Loucy (cell line): ENCODE measurements at regions not wholly inside any gene's neighbourhood (a gene's known extent, or its start where the extent isn't known, plus 50 kb on each side); places are given as distances from the start of the nearest gene placed in this dataset.

ENCODE experiments used
- H2AFZ ChIP-seq: fragments of 200-600 bp; sonication (generic); 2 replicates; pipeline ENCODE4 v1.6.0; 2016; ENCODE audit warnings: antibody characterized with exemption, mild to moderate bottlenecking, low read length, moderate library complexity
- H3F3A ChIP-seq: fragments of 200-600 bp; 2 replicates; pipeline ENCODE4 v1.6.0; 2016; ENCODE audit warnings: antibody characterized with exemption, low read depth, mild to moderate bottlenecking
- H3K27me3 ChIP-seq: fragments of 200-600 bp; sonication (generic); 2 replicates; pipeline ENCODE4 v1.6.1; 2014; ENCODE audit warnings: low read length, mild to moderate bottlenecking; ENCODE audit not compliant: insufficient read depth, poor library complexity, severe bottlenecking
- H3K36me3 ChIP-seq: fragments of 200-600 bp; sonication (generic); 2 replicates; pipeline ENCODE4 v1.6.1; 2016; ENCODE audit warnings: low read length; ENCODE audit not compliant: insufficient read depth
- H3K4me1 ChIP-seq: fragments of 200-600 bp; sonication (generic); 2 replicates; pipeline ENCODE4 v1.5.1; 2014; ENCODE audit warnings: low read length, mild to moderate bottlenecking; ENCODE audit not compliant: insufficient read depth, poor library complexity, severe bottlenecking
- H3K4me2 ChIP-seq: fragments of 200-600 bp; sonication (generic); 2 replicates; pipeline ENCODE4 v1.6.0; 2014; ENCODE audit warnings: antibody characterized with exemption, low read length, low read depth, mild to moderate bottlenecking; ENCODE audit not compliant: poor library complexity, severe bottlenecking
- H3K4me3 ChIP-seq: fragments of 200-600 bp; sonication (generic); 2 replicates; pipeline ENCODE4 v1.5.1; 2014; ENCODE audit warnings: low read length, mild to moderate bottlenecking, mixed read lengths; ENCODE audit not compliant: poor library complexity, severe bottlenecking
- H3K79me2 ChIP-seq: fragments of 200-600 bp; sonication (generic); 2 replicates; pipeline ENCODE4 v1.6.1; 2014; ENCODE audit warnings: low read length; ENCODE audit not compliant: insufficient read depth
- H3K9ac ChIP-seq: fragments of 200-600 bp; sonication (generic); 2 replicates; pipeline ENCODE4 v1.6.0; 2014; ENCODE audit warnings: mild to moderate bottlenecking, low read depth, low read length, moderate library complexity; ENCODE audit not compliant: poor library complexity, severe bottlenecking
- H3K9me2 ChIP-seq: fragments of 200-600 bp; sonication (generic); replicated peaks from 2 replicates; pipeline ENCODE4 v1.6.1; 2016; ENCODE audit warnings: low read depth, low read length, mixed read lengths
- H3K9me3 ChIP-seq: fragments of 200-600 bp; sonication (generic); 2 replicates; pipeline ENCODE4 v1.6.1; 2014; ENCODE audit warnings: mild to moderate bottlenecking, antibody characterized with exemption, low read length, low read depth; ENCODE audit not compliant: insufficient read depth
- H4K20me1 ChIP-seq: fragments of 200-600 bp; sonication (generic); 2 replicates; pipeline ENCODE4 v1.6.0; 2014; ENCODE audit warnings: antibody characterized with exemption, low read length, mild to moderate bottlenecking; ENCODE audit not compliant: insufficient read depth, poor library complexity, severe bottlenecking
- EZH2phosphoT487 ChIP-seq: fragments of 200-600 bp; IDR thresholded peaks from 2 replicates; pipeline ENCODE4 v1.6.1; 2018; ENCODE audit warnings: antibody characterized with exemption, mild to moderate bottlenecking, moderate library complexity, borderline replicate concordance
- TF ChIP-seq, protein P1 (sequence below): fragments of 200-600 bp; sonication (generic); conservative IDR thresholded peaks from 2 replicates; pipeline ENCODE4 v1.5.1; 2014; ENCODE audit warnings: mild to moderate bottlenecking, antibody characterized with exemption, low read length

DNA sequence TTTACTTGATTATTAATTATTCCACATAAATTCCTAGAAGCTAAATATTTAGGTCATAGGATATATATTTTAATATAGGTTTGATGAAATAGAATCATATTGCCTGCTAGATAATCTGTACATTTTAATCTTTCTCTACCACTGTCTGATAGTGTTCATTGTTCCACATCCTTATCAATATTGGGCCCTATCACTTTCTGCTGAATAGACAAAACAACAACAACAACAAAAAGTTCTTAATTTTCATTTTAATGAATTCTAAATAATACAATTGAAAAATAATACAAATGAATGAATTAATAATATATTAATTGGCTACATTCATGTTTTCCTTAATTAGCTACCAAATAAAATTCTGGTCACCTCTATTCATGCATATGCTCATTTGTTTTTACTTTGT is 1437.2 kb downstream of the LRFN5 start:
- H3K79me2 ChIP-seq = no peaks in the 10 kb centered on the region
- TF ChIP-seq, protein P1, sequence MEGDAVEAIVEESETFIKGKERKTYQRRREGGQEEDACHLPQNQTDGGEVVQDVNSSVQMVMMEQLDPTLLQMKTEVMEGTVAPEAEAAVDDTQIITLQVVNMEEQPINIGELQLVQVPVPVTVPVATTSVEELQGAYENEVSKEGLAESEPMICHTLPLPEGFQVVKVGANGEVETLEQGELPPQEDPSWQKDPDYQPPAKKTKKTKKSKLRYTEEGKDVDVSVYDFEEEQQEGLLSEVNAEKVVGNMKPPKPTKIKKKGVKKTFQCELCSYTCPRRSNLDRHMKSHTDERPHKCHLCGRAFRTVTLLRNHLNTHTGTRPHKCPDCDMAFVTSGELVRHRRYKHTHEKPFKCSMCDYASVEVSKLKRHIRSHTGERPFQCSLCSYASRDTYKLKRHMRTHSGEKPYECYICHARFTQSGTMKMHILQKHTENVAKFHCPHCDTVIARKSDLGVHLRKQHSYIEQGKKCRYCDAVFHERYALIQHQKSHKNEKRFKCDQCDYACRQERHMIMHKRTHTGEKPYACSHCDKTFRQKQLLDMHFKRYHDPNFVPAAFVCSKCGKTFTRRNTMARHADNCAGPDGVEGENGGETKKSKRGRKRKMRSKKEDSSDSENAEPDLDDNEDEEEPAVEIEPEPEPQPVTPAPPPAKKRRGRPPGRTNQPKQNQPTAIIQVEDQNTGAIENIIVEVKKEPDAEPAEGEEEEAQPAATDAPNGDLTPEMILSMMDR = no peak
- no peak for TF ChIP-seq EZH2phosphoT487
- H3K36me3 ChIP-seq = no peaks in the 10 kb centered on the region
- no peaks in the 10 kb centered on the region for H3K9me3 ChIP-seq
- H3K4me2 ChIP-seq = no peak overlapping the region
- no peak overlapping the region for H3K9ac ChIP-seq
- H4K20me1 ChIP-seq = no peaks in the 10 kb centered on the region
- H3K9me2 ChIP-seq = no peaks in the 10 kb centered on the region
- no peaks in the 10 kb centered on the region for H3K27me3 ChIP-seq
- H2AFZ ChIP-seq = no peak overlapping the region
- H3K4me3 ChIP-seq = no peak overlapping the region
- H3F3A ChIP-seq = 0 out of 2 replicates have a peak, but pooled peaks cover 3% of the 10 kb centered on the region
- peaks cover 10% of the 10 kb centered on the region for H3K4me1 ChIP-seq

DNA sequence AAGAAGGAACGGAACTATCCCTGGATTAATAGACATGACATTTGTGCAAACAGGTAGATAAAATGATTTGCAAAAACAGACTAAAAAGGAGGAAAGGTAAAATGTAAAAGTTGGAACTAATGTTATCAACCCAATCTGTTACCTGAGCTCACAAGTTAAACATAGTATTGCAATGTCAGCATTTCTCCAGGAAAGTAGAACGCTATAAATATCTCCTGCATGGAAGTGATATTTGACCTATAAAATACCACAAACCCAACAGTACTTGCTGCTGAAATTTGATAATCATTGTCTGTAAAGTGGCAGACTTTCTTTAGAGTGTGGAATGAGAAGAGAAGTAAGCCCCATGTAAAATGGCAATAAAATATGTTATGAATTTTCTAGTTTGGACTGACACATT is 1435.7 kb downstream of the LRFN5 start:
- Histone ChIP-seq H3K4me3 (peak overlapping the region; percentile 53), H3K36me3 (no peaks in the 10 kb centered on the region), H3K4me1 (peaks cover 10% of the 10 kb centered on the region), H3K27me3 (no peaks in the 10 kb centered on the region), H3K79me2 (no peaks in the 10 kb centered on the region), H2AFZ (no peak overlapping the region), H3K4me2 (peak overlapping the region; percentile 64), H3K9ac (no peak overlapping the region), H3F3A (0 out of 2 replicates have a peak, but pooled peaks cover 3% of the 10 kb centered on the region), H3K9me2 (no peaks in the 10 kb centered on the region), H4K20me1 (no peaks in the 10 kb centered on the region), H3K9me3 (no peaks in the 10 kb centered on the region)
- TF ChIP-seq, protein P1 = no peak
- TF ChIP-seq EZH2phosphoT487 = no peak

DNA sequence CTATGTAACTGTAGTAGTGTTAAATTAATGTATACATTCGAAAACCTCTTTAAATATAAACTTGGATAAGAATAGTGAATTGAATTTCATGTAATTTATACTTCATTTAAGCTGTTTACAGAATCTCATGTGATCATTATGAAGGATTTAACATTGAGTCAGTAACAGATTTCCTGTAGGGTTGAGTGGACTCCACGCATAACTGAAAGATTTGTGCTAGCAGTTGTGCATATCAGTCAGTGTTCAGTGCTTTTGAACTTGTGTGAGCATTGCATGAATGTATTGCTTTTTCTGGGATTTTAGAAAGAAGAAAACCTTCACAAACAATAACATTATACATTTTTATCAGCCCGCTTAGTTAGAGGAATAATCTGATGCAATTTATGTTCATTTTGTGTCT is 1435.3 kb downstream of the LRFN5 start:
- Histone ChIP-seq H2AFZ (no peak overlapping the region), H4K20me1 (no peaks in the 10 kb centered on the region)

More for the DNA sequence above, 1435.3 kb downstream of the LRFN5 start:
- H3K36me3 ChIP-seq = no peaks in the 10 kb centered on the region
- H3K79me2 ChIP-seq = no peaks in the 10 kb centered on the region
- TF ChIP-seq EZH2phosphoT487 = no peak
- TF ChIP-seq, protein P1 = no peak
- H3K9me3 ChIP-seq = no peaks in the 10 kb centered on the region
- 0 out of 2 replicates have a peak, but pooled peaks cover 3% of the 10 kb centered on the region for H3F3A ChIP-seq
- H3K4me2 ChIP-seq = peak overlapping the region; percentile 64
- H3K9ac ChIP-seq = no peak overlapping the region
- H3K9me2 ChIP-seq = no peaks in the 10 kb centered on the region
- peak overlapping the region; percentile 53 for H3K4me3 ChIP-seq
- peaks cover 10% of the 10 kb centered on the region for H3K4me1 ChIP-seq
- H3K27me3 ChIP-seq = no peaks in the 10 kb centered on the region
